ENCODE measurements at regions not wholly inside any gene's neighbourhood (a gene's known extent, or its start where the extent isn't known, plus 50 kb on each side); places are given as distances from the start of the nearest gene placed in this dataset.

DNA sequence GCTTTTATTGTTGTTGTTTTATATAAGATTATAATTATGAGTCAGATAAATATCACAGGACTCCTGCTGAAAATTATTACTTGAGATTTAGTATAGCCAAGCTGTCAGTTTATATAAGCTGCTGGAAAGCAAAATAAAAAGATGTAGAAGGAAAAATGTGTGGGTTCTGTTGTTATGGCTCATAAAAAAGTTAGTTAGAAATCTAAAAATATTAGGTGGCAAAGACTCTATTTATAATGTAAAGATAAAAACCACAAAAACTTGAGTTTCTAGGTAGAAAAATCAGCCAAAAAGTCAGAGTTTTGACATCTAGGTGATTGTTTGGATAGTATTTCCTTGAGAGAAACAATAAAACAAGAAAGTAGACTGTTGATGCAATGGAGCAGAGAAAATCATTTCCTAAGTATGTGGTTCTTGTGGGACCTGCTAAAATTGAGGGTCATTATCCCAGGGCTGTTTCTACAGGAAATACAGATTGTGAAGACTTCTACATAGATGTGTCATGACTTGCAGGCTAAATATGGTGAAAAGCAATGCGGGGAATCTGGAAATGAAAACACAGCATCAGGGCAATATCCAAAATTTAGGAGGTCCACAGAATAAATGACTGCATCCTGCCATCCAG, 1109.6 kb upstream of the CADM2 start:
- H3K27ac ChIP-seq = no peak overlapping the region
- H3K4me1 ChIP-seq = no peaks in the 10 kb centered on the region
- H3K36me3 ChIP-seq = no peaks in the 10 kb centered on the region
- no peak for TF ChIP-seq CTCF (IDR thresholded peaks at IDR 0.05)
- TF ChIP-seq POLR2A (IDR thresholded peaks at IDR 0.05) = no peak
- DNase-seq = no peak
- H3K9me3 ChIP-seq = peaks cover 0 to 4% (median 0%) of the 10 kb centered on the region in 4 donors
- H3K27me3 ChIP-seq = no peaks in the 10 kb centered on the region
- no peak overlapping the region for H3K4me3 ChIP-seq

DNA sequence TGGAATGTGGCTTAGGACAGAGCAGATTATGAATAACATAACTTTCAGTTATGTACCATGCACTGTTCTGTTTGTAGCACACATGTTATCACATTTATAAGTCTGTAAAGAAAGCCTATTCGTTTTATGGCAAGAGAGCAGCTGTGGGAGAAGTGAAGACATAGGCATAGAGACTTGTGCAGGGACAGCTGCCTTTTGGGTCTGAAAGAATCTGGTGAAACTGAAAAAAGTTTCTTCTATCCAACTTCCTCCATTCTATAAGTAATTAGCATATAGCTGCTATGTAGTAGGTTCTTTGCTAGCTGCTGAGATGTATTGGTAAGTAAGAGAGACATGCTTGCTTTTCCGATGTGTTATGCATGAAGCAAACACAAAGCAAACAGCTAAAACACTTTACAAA, 1095.4 kb upstream of the CADM2 start:
- no peak for DNase-seq
- Histone ChIP-seq H3K36me3 (no peaks in the 10 kb centered on the region), H3K9me3 (no peaks in the 10 kb centered on the region), H3K4me1 (no peaks in the 10 kb centered on the region), H3K27ac (no peak overlapping the region), H3K4me3 (no peak overlapping the region), H3K27me3 (no peaks in the 10 kb centered on the region)
- TF ChIP-seq POLR2A (IDR thresholded peaks at IDR 0.05) (no peak), CTCF (IDR thresholded peaks at IDR 0.05) (no peak)

- DNase-seq = no peak
- no peak overlapping the region for H3K27ac ChIP-seq
- TF ChIP-seq CTCF (IDR thresholded peaks at IDR 0.05) (no peak), POLR2A (IDR thresholded peaks at IDR 0.05) (no peak)
- H3K27me3 ChIP-seq = no peaks in the 10 kb centered on the region
- H3K36me3 ChIP-seq = no peaks in the 10 kb centered on the region
- H3K9me3 ChIP-seq = no peaks in the 10 kb centered on the region
- no peak overlapping the region for H3K4me3 ChIP-seq
- no peaks in the 10 kb centered on the region for H3K4me1 ChIP-seq
These were observed 1089.8 kb upstream of the CADM2 start for GRCh38 chr3:83868909-83869567.

DNA sequence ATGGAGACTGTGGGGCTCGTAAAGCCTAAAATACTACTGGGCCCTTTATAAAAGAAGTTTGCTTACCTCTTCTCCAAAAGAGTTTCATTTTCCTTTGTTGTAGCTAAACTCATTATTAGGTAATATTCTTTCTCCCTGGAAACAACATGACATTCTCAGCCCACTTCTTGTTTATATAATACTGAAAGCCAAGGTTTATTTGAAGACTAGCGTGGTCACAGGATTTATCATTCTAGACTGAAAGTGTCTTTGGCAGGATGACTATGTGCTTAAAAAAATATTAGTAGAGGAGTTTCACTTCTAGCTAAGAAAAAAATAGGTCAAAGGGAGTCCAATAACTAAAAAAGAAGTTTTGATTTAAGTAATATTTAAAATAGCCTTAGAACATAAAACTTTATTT, 1085.2 kb upstream of the CADM2 start:
- Histone ChIP-seq H3K4me3 (no peak overlapping the region), H3K27me3 (no peaks in the 10 kb centered on the region), H3K4me1 (no peaks in the 10 kb centered on the region), H3K36me3 (no peaks in the 10 kb centered on the region), H3K9me3 (no peaks in the 10 kb centered on the region), H3K27ac (no peak overlapping the region)
- no peak for DNase-seq
- no peak for TF ChIP-seq POLR2A (IDR thresholded peaks at IDR 0.05)
- TF ChIP-seq CTCF (IDR thresholded peaks at IDR 0.05) = no peak

DNA sequence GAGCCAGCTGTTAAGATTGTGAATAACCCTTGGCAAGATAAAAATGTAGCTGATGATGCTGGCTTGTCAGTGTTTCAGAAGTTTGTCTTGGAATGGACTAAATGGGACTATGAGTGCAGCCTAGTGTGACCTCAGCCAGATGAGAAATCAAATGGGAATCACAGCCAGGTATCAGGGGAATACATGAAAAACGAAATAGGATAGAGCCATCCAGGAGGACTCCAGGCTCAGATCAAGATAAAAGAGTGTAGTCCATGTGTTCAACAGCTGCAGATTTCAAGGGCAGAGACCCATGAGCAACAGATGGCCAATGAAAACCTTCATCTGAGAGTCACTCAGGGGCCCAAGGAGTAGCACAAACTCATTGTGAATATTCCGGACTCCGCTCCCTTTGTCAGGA, 1080.9 kb upstream of the CADM2 start:
- H3K27me3 ChIP-seq = no peaks in the 10 kb centered on the region
- DNase-seq = no peak
- TF ChIP-seq CTCF (IDR thresholded peaks at IDR 0.05) (no peak), POLR2A (IDR thresholded peaks at IDR 0.05) (no peak)
- H3K27ac ChIP-seq = no peak overlapping the region
- H3K36me3 ChIP-seq = no peaks in the 10 kb centered on the region
- H3K4me1 ChIP-seq = no peaks in the 10 kb centered on the region
- no peaks in the 10 kb centered on the region for H3K9me3 ChIP-seq
- H3K4me3 ChIP-seq = no peak overlapping the region
